ENCODE measurements at regions not wholly inside any gene's neighbourhood (a gene's known extent, or its start where the extent isn't known, plus 50 kb on each side); places are given as distances from the start of the nearest gene placed in this dataset.

DNA sequence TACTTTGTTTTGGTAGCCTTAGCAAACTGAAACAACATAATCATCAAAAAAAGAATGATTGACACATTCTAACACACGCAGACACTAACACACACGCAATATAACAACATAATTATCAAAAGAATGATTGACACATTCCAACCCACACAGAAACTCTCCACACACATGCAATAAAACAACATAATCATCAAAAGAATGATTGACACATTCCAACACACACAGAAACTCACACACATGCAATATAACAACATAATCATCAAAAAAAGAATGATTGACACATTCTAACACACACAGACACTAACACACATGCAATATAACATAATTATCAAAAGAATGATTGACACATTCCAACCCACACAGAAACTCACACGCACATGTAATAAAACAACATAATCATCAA lies 172.4 kb downstream of the THBS2 start:
- no peak overlapping the region for H3K4me3 ChIP-seq
- H3K4me1 ChIP-seq: peaks cover 0 to 3% (median 1%) of the 10 kb centered on the region in 4 donors
- TF ChIP-seq POLR2A (IDR thresholded peaks at IDR 0.05): no peak
- no peak for DNase-seq
- H3K36me3 ChIP-seq: no peaks in the 10 kb centered on the region
- 33 to 80% methylated on average over 3 of the region's 3 CpGs for WGBS, 2 donors
- no peak overlapping the region for H3K27ac ChIP-seq
- H3K9me3 ChIP-seq: no peaks in the 10 kb centered on the region
- intact Hi-C loops (cut with DNase I): no loop called here
- no peaks in the 10 kb centered on the region for H3K27me3 ChIP-seq

DNA sequence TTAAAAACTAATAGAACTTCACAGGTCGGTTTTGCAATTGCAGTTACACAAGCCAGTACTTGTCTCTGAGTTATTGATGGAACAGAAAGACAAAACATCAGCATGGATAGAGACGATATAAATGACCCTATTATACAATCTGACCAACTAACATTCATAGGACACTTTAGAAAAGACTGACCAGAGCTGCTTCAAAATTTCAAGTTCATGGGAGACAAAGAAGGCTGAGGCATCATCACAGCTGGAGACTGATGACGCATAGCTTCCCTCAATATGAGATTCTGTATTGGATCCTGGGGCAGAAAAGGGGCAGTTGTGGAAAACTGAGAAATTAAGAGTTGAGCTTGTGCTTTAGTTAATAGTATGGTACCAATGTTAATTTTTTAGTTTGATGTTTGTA lies 174.0 kb downstream of the THBS2 start:
- Histone ChIP-seq H3K4me3 (no peak overlapping the region), H3K27ac (no peak overlapping the region), H3K36me3 (no peaks in the 10 kb centered on the region), H3K4me1 (peaks cover 0 to 17% (median 12%) of the 10 kb centered on the region in 4 donors), H3K27me3 (no peaks in the 10 kb centered on the region), H3K9me3 (no peaks in the 10 kb centered on the region)
- DNase-seq: no peak
- WGBS, 2 donors: 72 to 78% methylated on average over 3 of the region's 3 CpGs
- TF ChIP-seq POLR2A (IDR thresholded peaks at IDR 0.05): no peak
- no peak for TF ChIP-seq POLR2AphosphoS5 (IDR thresholded peaks at IDR 0.05)
- no peak for TF ChIP-seq EP300 (IDR thresholded peaks at IDR 0.05)
- intact Hi-C loops (cut with DNase I): loop anchor here (5.0 to 10.0 kb wide), 3 partner anchors 63 to 445 kb away; no protein-coding TSS in a partner anchor

DNA sequence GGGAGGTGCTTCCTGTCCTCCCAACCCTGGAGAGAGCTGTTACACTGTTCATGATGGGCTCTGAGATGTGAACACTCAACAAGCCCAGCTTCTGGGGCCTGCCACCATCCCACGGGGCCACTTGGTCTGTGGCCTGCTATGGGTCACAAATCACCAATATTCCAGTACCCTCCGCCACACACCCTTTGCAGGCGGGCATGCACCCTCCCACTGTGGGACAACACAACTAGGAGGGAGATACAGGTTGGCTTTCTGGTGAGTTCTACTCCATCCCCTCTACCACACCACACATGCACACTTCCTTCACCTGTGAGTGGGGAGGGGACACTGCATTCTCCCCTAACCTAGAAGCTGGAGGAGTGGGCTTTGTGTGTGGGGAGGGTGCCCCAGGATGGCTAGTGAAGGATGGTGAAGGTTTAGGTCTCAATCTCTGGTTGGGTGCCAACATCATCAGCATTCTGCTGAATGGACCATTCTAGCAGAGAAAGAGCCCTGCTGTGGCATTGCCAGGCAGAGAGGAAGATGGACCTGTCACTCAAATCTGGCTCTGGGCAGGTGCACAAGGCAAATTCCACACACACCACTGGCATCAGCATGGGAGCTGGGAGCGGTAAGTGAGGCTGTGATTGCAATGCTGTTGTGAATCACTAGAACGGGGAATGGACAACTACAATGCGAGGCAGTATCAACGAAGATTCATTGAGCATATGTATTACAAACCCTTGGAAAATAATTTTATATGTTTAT lies 175.1 kb downstream of the THBS2 start:
- H3K27ac ChIP-seq: no peak overlapping the region
- intact Hi-C loops (cut with DNase I): loop anchor here (5.0 to 10.0 kb wide), 3 partner anchors 64 to 446 kb away; no protein-coding TSS in a partner anchor
- TF ChIP-seq POLR2AphosphoS5 (IDR thresholded peaks at IDR 0.05): no peak
- TF ChIP-seq POLR2A (IDR thresholded peaks at IDR 0.05): no peak
- TF ChIP-seq, protein P1, sequence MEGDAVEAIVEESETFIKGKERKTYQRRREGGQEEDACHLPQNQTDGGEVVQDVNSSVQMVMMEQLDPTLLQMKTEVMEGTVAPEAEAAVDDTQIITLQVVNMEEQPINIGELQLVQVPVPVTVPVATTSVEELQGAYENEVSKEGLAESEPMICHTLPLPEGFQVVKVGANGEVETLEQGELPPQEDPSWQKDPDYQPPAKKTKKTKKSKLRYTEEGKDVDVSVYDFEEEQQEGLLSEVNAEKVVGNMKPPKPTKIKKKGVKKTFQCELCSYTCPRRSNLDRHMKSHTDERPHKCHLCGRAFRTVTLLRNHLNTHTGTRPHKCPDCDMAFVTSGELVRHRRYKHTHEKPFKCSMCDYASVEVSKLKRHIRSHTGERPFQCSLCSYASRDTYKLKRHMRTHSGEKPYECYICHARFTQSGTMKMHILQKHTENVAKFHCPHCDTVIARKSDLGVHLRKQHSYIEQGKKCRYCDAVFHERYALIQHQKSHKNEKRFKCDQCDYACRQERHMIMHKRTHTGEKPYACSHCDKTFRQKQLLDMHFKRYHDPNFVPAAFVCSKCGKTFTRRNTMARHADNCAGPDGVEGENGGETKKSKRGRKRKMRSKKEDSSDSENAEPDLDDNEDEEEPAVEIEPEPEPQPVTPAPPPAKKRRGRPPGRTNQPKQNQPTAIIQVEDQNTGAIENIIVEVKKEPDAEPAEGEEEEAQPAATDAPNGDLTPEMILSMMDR (IDR thresholded peaks at IDR 0.05): no peak
- TF ChIP-seq EP300 (IDR thresholded peaks at IDR 0.05): no peak
- H3K27me3 ChIP-seq: no peaks in the 10 kb centered on the region
- H3K4me3 ChIP-seq: no peak overlapping the region
- no peaks in the 10 kb centered on the region for H3K9me3 ChIP-seq
- 87 to 93% methylated on average over 7 of the region's 7 CpGs for WGBS, 2 donors
- no peaks in the 10 kb centered on the region for H3K36me3 ChIP-seq
- no peak for DNase-seq
- peaks cover 0 to 28% (median 23%) of the 10 kb centered on the region in 4 donors for H3K4me1 ChIP-seq

DNA sequence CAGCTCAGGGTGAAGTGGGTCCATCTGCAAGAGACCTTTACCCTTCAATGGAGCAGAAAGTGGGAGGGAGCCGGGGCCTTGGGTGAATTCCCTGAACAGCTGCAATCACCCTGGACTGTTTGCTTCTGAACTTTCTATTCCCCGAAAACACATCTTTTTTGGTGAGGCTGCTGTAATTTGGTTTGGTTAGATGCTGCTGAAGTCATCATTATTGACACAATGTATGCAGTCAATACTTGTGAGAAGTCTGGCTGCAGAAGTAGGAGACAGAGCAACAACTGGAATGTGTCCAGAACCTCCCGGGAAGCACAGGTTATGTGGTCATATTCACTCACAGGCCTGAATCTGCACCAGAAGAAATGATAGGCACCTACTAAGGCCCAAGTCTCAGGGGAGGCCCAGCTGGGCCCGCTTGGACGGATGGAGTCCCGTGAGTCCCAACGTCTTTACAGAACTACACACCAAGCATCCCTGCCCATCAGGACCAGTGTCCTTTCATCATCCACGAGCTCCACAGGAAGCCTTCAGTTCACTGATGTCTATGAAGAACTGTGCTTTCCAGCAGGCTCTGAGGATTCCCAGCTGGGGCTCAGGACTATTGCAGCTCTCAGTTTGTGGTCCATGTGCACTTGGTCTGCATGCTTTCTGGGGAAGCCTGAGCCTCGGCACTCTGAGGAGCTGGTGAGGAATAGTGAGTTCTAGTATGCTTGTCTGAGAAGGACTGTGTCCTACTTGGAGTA lies 177.6 kb downstream of the THBS2 start:
- Histone ChIP-seq H3K4me3 (peak overlapping the region in 2 of 4 donors; percentile 5 to 16), H3K27ac (peak overlapping the region; percentile 72 to 89 (median 84)), H3K4me1 (peaks cover 0 to 51% (median 43%) of the 10 kb centered on the region in 4 donors), H3K9me3 (no peaks in the 10 kb centered on the region), H3K27me3 (no peaks in the 10 kb centered on the region), H3K36me3 (no peaks in the 10 kb centered on the region)
- TF ChIP-seq, protein P1 (IDR thresholded peaks at IDR 0.05): no peak
- no peak for TF ChIP-seq EP300 (IDR thresholded peaks at IDR 0.05)
- TF ChIP-seq POLR2A (IDR thresholded peaks at IDR 0.05): no peak
- TF ChIP-seq POLR2AphosphoS5 (IDR thresholded peaks at IDR 0.05): no peak
- 71 to 73% methylated on average over 9 of the region's 9 CpGs for WGBS, 2 donors
- DNase-seq: no peak
- intact Hi-C loops (cut with DNase I): loop anchor here (5.0 to 10.0 kb wide), 3 partner anchors 66 to 449 kb away; no protein-coding TSS in a partner anchor

DNA sequence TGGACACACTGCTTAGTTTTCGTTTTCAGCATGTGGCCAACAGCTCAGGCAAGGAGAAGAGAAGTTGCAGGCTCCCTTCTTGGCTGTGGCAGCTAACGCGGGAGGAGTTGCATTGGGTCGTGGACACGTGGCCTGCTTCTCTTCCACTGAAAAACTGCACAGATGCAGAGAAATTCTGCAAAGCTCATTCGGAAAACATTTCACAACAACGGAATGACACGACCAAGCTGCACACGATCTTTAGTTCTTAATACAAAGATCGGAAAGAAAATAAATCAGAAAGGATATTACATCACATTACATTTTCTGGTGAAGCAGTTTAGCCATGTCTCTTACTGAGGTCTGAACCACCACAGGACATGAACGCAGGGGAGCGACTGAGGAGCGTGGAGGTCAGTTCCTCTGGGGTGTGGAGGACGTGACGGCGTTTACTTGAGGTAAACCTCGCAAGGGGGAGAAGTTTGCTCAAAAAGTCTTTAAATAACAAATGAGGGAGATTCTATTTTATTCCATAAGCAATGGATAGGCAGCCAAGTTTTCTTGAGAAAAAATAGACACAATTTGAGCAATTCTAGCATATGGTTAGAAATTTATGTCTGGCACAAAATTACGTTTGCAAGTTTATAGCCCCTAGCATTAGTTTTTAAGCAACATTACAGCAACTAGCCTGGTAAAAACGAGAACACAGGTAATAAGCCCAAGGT lies 178.3 kb downstream of the THBS2 start:
- 72 to 78% methylated on average over 19 of the region's 19 CpGs for WGBS, 2 donors
- TF ChIP-seq POLR2A (IDR thresholded peaks at IDR 0.05): no peak
- peak in 2 of 4 donors; percentile 64 to 81 for TF ChIP-seq EP300 (IDR thresholded peaks at IDR 0.05)
- peak; percentile 77 to 93 (median 90) for TF ChIP-seq POLR2AphosphoS5 (IDR thresholded peaks at IDR 0.05)
- intact Hi-C loops (cut with DNase I): loop anchor here (5.0 to 10.0 kb wide), 3 partner anchors 67 to 449 kb away; no protein-coding TSS in a partner anchor
- peak overlapping the region; percentile 72 to 89 (median 84) for H3K27ac ChIP-seq
- no peaks in the 10 kb centered on the region for H3K36me3 ChIP-seq
- peaks cover 0 to 58% (median 49%) of the 10 kb centered on the region in 4 donors for H3K4me1 ChIP-seq
- no peaks in the 10 kb centered on the region for H3K27me3 ChIP-seq
- no peaks in the 10 kb centered on the region for H3K9me3 ChIP-seq
- peak overlapping the region in 2 of 4 donors; percentile 5 to 16 for H3K4me3 ChIP-seq
- DNase-seq: peak; percentile 97
